ENCODE measurements at regions not wholly inside any gene's neighbourhood (a gene's known extent, or its start where the extent isn't known, plus 50 kb on each side); places are given as distances from the start of the nearest gene placed in this dataset.

DNA sequence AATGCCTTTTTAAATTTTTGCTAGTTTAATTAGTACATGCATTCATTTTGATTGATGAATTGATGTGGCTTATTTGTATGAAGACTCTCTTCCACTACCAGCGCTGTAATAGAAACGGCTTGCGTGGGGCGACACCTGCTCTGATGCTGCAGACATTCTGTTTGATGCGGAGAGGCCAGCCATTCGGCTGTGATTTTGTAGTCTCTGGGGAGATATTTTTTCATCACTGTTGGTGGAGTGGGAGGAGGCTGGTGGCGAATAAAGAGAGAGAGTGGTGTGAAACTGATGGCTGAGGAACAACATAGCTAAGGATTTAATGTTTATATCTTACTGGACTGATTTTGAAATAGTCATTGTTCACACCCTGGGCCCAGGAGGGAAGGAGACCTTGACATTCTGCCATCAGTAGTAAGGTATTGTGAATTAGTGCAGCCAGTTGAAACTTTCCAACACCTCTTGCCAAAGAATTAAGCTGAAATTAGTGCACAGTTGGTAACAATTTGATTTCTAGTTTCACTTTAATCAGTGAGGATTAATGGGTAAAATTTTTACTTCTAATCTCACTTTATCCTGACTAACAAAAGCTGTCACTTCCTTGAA, 224.1 kb downstream of the MTX2 start:
- CTCF ChIA-PET: no interaction called here
- Histone ChIP-seq H3K27ac (ENCODE audit: low read depth, low read length, poor library complexity, severe bottlenecking) (no peak overlapping the region), H3K4me1 (ENCODE audit: insufficient read depth, low read length, poor library complexity, severe bottlenecking) (peaks cover 45% of the 10 kb centered on the region)

DNA sequence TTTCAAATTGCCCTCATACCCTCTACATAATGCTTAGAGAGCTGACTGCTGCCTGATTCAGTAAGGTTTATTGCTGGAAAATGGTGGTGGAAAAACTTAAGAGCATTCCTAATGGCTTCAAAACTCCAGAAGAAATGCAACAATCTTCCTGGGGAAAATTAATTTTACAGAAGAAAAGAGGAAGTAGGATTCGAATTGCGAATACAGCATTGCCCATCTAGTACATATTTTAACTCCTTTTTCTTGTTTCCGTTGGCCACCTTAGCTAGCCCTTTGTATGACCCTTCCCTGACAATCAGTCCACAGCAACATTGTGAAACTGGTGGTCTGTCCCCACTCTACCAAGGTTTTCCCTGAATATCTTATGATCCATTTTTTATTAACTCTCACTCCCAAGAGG, 224.7 kb downstream of the MTX2 start:
- H3K9me3 ChIP-seq (ENCODE audit: low read depth, low read length, poor library complexity, severe bottlenecking): no peaks in the 10 kb centered on the region
- TF ChIP-seq CTCF (conservative IDR thresholded peaks at IDR 0.05; ENCODE audit: low read depth, low read length): no peak
- no peak for TF ChIP-seq EZH2 (IDR thresholded peaks at IDR 0.05; ENCODE audit: borderline replicate concordance, low read depth, low read length, poor library complexity, severe bottlenecking)
- POLR2A ChIA-PET (ENCODE audit: low non-redundant PET): no interaction called here
- no peak overlapping the region for H3K27ac ChIP-seq (ENCODE audit: low read depth, low read length, poor library complexity, severe bottlenecking)
- no peak overlapping the region for H3K4me3 ChIP-seq (ENCODE audit: low read depth, low read length, poor library complexity, severe bottlenecking)
- BruUV-seq (replicated peaks): no TSS peak
- no peaks in the 10 kb centered on the region for H3K27me3 ChIP-seq (replicated peaks; ENCODE audit: insufficient read depth, low read depth, low read length, poor library complexity)
- no peak for DNase-seq (ENCODE audit: low spot score)
- CTCF ChIA-PET: no interaction called here
- no peaks in the 10 kb centered on the region for H3K36me3 ChIP-seq (ENCODE audit: insufficient read depth, low read length, poor library complexity, severe bottlenecking)
- intact Hi-C loops (cut with micrococcal nuclease; ENCODE audit: unreplicated experiment): loop anchor here (10.0 kb wide), 1 partner anchor 1741 kb away; no protein-coding TSS in a partner anchor
- peaks cover 45% of the 10 kb centered on the region for H3K4me1 ChIP-seq (ENCODE audit: insufficient read depth, low read length, poor library complexity, severe bottlenecking)

More for the DNA sequence above, 224.1 kb downstream of the MTX2 start:
- POLR2A ChIA-PET (ENCODE audit: low non-redundant PET): no interaction called here
- peak; percentile 19 for DNase-seq (ENCODE audit: low spot score)
- no peaks in the 10 kb centered on the region for H3K9me3 ChIP-seq (ENCODE audit: low read depth, low read length, poor library complexity, severe bottlenecking)
- intact Hi-C loops (cut with micrococcal nuclease; ENCODE audit: unreplicated experiment): loop anchor here (10.0 kb wide), 1 partner anchor 1741 kb away; no protein-coding TSS in a partner anchor
- H3K36me3 ChIP-seq (ENCODE audit: insufficient read depth, low read length, poor library complexity, severe bottlenecking): no peaks in the 10 kb centered on the region
- H3K4me3 ChIP-seq (ENCODE audit: low read depth, low read length, poor library complexity, severe bottlenecking): no peak overlapping the region
- H3K27me3 ChIP-seq (replicated peaks; ENCODE audit: insufficient read depth, low read depth, low read length, poor library complexity): no peaks in the 10 kb centered on the region
- no TSS peak for BruUV-seq (replicated peaks)
- no peak for TF ChIP-seq CTCF (conservative IDR thresholded peaks at IDR 0.05; ENCODE audit: low read depth, low read length)
- TF ChIP-seq EZH2 (IDR thresholded peaks at IDR 0.05; ENCODE audit: borderline replicate concordance, low read depth, low read length, poor library complexity, severe bottlenecking): no peak

DNA sequence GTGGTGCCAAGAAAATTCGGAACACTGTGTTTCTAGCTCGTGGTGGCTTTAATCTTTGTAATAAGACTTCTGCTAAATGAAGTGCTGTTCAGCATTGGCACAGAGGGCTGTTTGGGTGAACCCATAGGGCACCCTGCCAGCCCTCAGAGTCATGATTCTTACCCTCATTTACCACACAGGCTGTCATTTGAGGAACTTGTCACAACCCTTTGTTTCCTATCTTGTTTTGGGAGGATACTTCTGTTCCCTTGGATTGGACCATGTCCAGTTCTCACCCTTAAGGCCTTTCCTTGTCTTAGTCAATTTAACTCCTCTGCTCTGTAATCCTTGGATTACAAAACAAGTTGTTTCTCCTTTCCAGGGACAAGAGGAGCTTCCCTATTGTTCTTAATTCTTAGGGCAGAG, 225.7 kb downstream of the MTX2 start:
- Histone ChIP-seq H3K27me3 (replicated peaks; ENCODE audit: insufficient read depth, low read depth, low read length, poor library complexity) (no peaks in the 10 kb centered on the region), H3K9me3 (ENCODE audit: low read depth, low read length, poor library complexity, severe bottlenecking) (no peaks in the 10 kb centered on the region), H3K4me3 (ENCODE audit: low read depth, low read length, poor library complexity, severe bottlenecking) (no peak overlapping the region), H3K4me1 (ENCODE audit: insufficient read depth, low read length, poor library complexity, severe bottlenecking) (peaks cover 45% of the 10 kb centered on the region), H3K36me3 (ENCODE audit: insufficient read depth, low read length, poor library complexity, severe bottlenecking) (no peaks in the 10 kb centered on the region), H3K27ac (ENCODE audit: low read depth, low read length, poor library complexity, severe bottlenecking) (no peak overlapping the region)
- BruUV-seq (replicated peaks): no TSS peak
- ChIA-PET CTCF (no interaction called here), POLR2A (ENCODE audit: low non-redundant PET) (no interaction called here)
- no peak for DNase-seq (ENCODE audit: low spot score)
- TF ChIP-seq CTCF (conservative IDR thresholded peaks at IDR 0.05; ENCODE audit: low read depth, low read length): no peak
- no peak for TF ChIP-seq EZH2 (IDR thresholded peaks at IDR 0.05; ENCODE audit: borderline replicate concordance, low read depth, low read length, poor library complexity, severe bottlenecking)
- intact Hi-C loops (cut with micrococcal nuclease; ENCODE audit: unreplicated experiment): loop anchor here (10.0 kb wide), 1 partner anchor 1740 kb away; no protein-coding TSS in a partner anchor
